Lung (tissue), 11 donors: ENCODE measurements at regions not wholly inside any gene's neighbourhood (a gene's known extent, or its start where the extent isn't known, plus 50 kb on each side); places are given as distances from the start of the nearest gene placed in this dataset.

ENCODE experiments used
- ATAC-seq: fragments of 200-7000 bp; cut with Tn5 transposase; one replicate; pipeline ENCODE4 v1.9.1; 2020; ENCODE audit warnings: moderate number of reproducible peaks; ENCODE audit not compliant: insufficient read depth, low FRiP score
- DNase-seq, 3 donors: peaks; one replicate each; pipeline ENCODE4 v3.0.0-alpha.2; 2013 to 2017
- H3K27ac ChIP-seq, 2 donors: one replicate each; pipeline ENCODE4 v1.5.1; 2013; ENCODE audit warnings: mild to moderate bottlenecking in 2 of 2, moderate library complexity in 2 of 2, control low read depth in 1 of 2, inconsistent platforms in 1 of 2, low read depth in 1 of 2, low read length in 1 of 2
- H3K27me3 ChIP-seq, 3 donors: one replicate each; pipeline ENCODE4 v1.5.1; 2013; ENCODE audit warnings: low read length in 2 of 3; ENCODE audit not compliant: control insufficient read depth in 3 of 3, insufficient read depth in 3 of 3
- H3K36me3 ChIP-seq, 4 donors: one replicate each; pipeline ENCODE4 v1.5.1; 2013; ENCODE audit warnings: low read length in 4 of 4, mild to moderate bottlenecking in 1 of 4, moderate library complexity in 1 of 4; ENCODE audit not compliant: control insufficient read depth in 4 of 4, insufficient read depth in 4 of 4
- H3K4me1 ChIP-seq, 5 donors: one replicate each; pipeline ENCODE4 v1.5.1; 2013; ENCODE audit warnings: low read length in 5 of 5, mild to moderate bottlenecking in 2 of 5, moderate library complexity in 1 of 5; ENCODE audit not compliant: control insufficient read depth in 5 of 5, insufficient read depth in 5 of 5
- H3K4me3 ChIP-seq: one replicate; pipeline ENCODE4 v1.5.1; 2013; ENCODE audit warnings: mild to moderate bottlenecking, control low read depth, moderate library complexity
- H3K9ac ChIP-seq, 2 donors: one replicate each; pipeline ENCODE4 v1.5.1; 2013; ENCODE audit warnings: low read length in 2 of 2, control low read depth in 1 of 2; ENCODE audit not compliant: insufficient read depth in 1 of 2
- H3K9me3 ChIP-seq, 4 donors: one replicate each; pipeline ENCODE4 v1.5.1; 2013; ENCODE audit warnings: low read length in 3 of 4, mild to moderate bottlenecking in 1 of 4, moderate library complexity in 1 of 4; ENCODE audit not compliant: control insufficient read depth in 4 of 4, insufficient read depth in 3 of 4
- CTCF ChIP-seq: IDR thresholded peaks from 2 replicates; pipeline ENCODE4 v1.5.1; 2012; ENCODE audit warnings: mild to moderate bottlenecking; ENCODE audit errors: control extremely low read depth, extremely low read depth
- WGBS, 2 donors: extraction: QIAGEN DNeasy Blood & Tissue Kit; methylation state at CpG; one replicate each; pipeline ENCODE4 v1.1.7; 2013; 5-methylcytosine and 5-hydroxymethylcytosine counted together
- donor health status: control.
- donor health status: control.
- donor health status: Bipolar disorder and iron deficiency.
- donor health status: healthy.
- donor health status: DM: yes; HTN: yes; CAD: no.

GRCh38 chr15:95226835-95227234, 995.5 kb downstream of the MCTP2 start:
- no peak overlapping the region for H3K9ac ChIP-seq
- ATAC-seq: no peak
- TF ChIP-seq CTCF: no peak
- DNase-seq: no peak
- peaks cover 0 to 13% (median 2%) of the 10 kb centered on the region in 4 donors for H3K9me3 ChIP-seq
- H3K27me3 ChIP-seq: no peaks in the 10 kb centered on the region
- no peak overlapping the region for H3K27ac ChIP-seq
- 95% methylated on average over 5 of the region's 5 CpGs for WGBS, 2 donors
- H3K4me3 ChIP-seq: no peak overlapping the region
- no peaks in the 10 kb centered on the region for H3K36me3 ChIP-seq
- H3K4me1 ChIP-seq: no peaks in the 10 kb centered on the region

- Histone ChIP-seq H3K4me1 (no peaks in the 10 kb centered on the region), H3K9ac (no peak overlapping the region), H3K36me3 (no peaks in the 10 kb centered on the region), H3K27ac (no peak overlapping the region), H3K4me3 (no peak overlapping the region), H3K27me3 (no peaks in the 10 kb centered on the region), H3K9me3 (peaks cover 0 to 13% (median 2%) of the 10 kb centered on the region in 4 donors)
- ATAC-seq (no peak), DNase-seq (no peak)
- 60 to 68% methylated on average over 3 of the region's 3 CpGs for WGBS, 2 donors
- TF ChIP-seq CTCF: no peak
Observed at GRCh38 chr15:95227235-95227634, 995.9 kb downstream of the MCTP2 start.

- no peaks in the 10 kb centered on the region for H3K27me3 ChIP-seq
- no peaks in the 10 kb centered on the region for H3K36me3 ChIP-seq
- no peaks in the 10 kb centered on the region for H3K4me1 ChIP-seq
- no peak overlapping the region for H3K4me3 ChIP-seq
- TF ChIP-seq CTCF: no peak
- no peak overlapping the region for H3K27ac ChIP-seq
- no peak for ATAC-seq
- no peak overlapping the region for H3K9ac ChIP-seq
- no peak for DNase-seq
- WGBS, 2 donors: 87 to 88% methylated on average over 3 of the region's 3 CpGs
- peaks cover 0 to 8% (median 0%) of the 10 kb centered on the region in 4 donors for H3K9me3 ChIP-seq
Observed at GRCh38 chr15:95228856-95229555, 997.6 kb downstream of the MCTP2 start.

GRCh38 chr15:95235033-95235432, 1003.7 kb downstream of the MCTP2 start:
- no peak for TF ChIP-seq CTCF

More at GRCh38 chr15:95235033-95235432, 1003.7 kb downstream of the MCTP2 start:
- no peak overlapping the region for H3K4me3 ChIP-seq
- DNase-seq: no peak
- no peak for ATAC-seq
- WGBS, 2 donors: 91 to 93% methylated on average over 1 of the region's 1 CpG
- H3K36me3 ChIP-seq: no peaks in the 10 kb centered on the region
- H3K9ac ChIP-seq: no peak overlapping the region
- H3K9me3 ChIP-seq: peaks cover 0 to 13% (median 3%) of the 10 kb centered on the region in 4 donors
- H3K4me1 ChIP-seq: no peaks in the 10 kb centered on the region
- H3K27me3 ChIP-seq: no peaks in the 10 kb centered on the region
- H3K27ac ChIP-seq: no peak overlapping the region
